ENCODE measurements at regions not wholly inside any gene's neighbourhood (a gene's known extent, or its start where the extent isn't known, plus 50 kb on each side); places are given as distances from the start of the nearest gene placed in this dataset.

- TF ChIP-seq CTCF (IDR thresholded peaks at IDR 0.05) (no peak), POLR2A (IDR thresholded peaks at IDR 0.05) (no peak)
Observed at GRCh38 chr5:35337340-35338156, 107.3 kb upstream of the PRLR start.

Data from esophagus squamous epithelium (tissue), 4 donors.